PC-9 (cell line): ENCODE measurements at regions not wholly inside any gene's neighbourhood (a gene's known extent, or its start where the extent isn't known, plus 50 kb on each side); places are given as distances from the start of the nearest gene placed in this dataset.

Experiments
- CTCF ChIP-seq: fragments of 200-600 bp; sonication (generic); conservative IDR thresholded peaks from 2 replicates; pipeline ENCODE4 v1.6.1; 2017; ENCODE audit warnings: mixed run types, antibody characterized with exemption, mild to moderate bottlenecking, moderate library complexity
- EZH2 ChIP-seq: fragments of 200-600 bp; sonication (generic); IDR thresholded peaks from 2 replicates; pipeline ENCODE4 v1.8.0; 2017; ENCODE audit warnings: antibody characterized with exemption, low read depth

- TF ChIP-seq CTCF (no peak), EZH2 (no peak)
These were observed 224.4 kb downstream of the USP6NL start for GRCh38 chr10:11387044-11387443.
